ENCODE measurements at regions not wholly inside any gene's neighbourhood (a gene's known extent, or its start where the extent isn't known, plus 50 kb on each side); places are given as distances from the start of the nearest gene placed in this dataset.
"Not testable (repeated sequence)": the region's sequence is repeated elsewhere in the genome, so short reads cannot be mapped to it uniquely, and the experiment has no call there.

DNA sequence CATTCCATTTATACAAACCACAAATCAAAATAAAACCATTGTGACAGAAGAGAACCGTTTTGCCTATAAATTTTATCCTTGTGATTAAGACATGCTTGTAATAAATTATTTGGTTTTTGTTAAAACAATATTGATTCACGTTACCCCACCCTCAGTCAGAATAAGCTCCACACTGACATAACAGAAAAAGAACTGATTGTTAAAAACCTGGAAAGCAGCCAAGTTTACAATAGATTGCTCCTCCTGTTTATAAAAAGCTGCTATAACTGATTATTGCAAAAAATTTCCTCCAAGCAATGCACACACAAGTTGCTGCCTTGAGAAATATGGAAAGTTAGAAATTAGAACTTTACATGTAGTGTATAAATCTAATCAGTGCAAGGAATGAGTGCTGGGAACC lies 263.5 kb downstream of the SETD4 start:
- TF ChIP-seq ZNF274 (IDR thresholded peaks at IDR 0.05; ENCODE audit: low read depth, low read length): no peak
- no peak overlapping the region for H3K4me3 ChIP-seq (ENCODE audit: low read length)

DNA sequence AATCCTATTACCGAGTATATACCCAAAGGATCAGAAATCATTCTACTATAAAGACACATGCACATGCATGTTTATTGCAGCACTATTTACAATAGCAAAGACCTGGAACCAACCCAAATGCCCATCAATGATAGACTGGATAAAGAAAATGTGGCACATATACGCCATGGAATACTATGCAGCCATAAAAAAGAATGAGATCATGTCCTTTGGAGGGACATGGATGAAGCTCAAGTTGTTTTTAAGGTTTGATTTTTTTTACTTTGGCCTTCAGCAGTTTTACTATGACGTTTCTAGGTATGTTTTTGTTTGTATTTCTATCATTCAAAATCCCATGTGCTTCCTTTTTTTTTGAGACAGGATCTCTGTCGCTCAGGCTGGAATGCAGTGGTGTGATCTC lies 265.8 kb downstream of the SETD4 start:
- not testable (repeated sequence) for H3K4me3 ChIP-seq (ENCODE audit: low read length)

DNA sequence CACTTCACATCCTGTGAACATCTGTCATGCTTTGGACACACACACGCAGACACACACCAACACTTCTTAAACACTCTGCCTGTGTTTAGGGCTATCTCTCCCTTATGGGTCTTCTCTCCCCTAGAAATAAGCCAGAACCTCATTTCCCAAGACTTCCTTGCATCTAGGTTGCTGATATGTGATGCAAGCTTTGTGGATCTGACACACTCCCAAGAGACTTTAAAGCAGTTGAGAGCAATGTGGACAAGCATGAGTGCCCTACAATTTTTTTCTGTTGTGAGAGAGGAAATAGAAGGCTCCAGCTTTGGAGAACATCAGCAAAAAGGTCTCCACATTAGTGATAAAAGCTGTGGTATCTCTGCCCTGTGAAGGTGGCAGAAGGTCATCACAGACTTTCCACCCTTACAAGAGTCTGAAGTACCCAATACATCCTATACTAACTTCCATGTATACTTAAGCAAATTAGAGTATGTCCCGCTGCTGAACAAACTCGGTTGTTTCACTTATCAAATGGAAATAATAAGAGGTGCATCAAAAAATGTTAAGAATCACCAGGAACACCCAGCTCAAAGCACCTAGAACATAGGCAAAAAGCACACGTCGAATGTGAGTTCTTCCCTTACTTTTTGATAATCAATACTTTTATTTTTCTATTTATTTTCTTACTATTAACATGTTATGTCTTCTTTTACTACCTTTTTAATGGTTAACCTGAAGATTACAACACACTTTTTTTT lies 267.6 kb downstream of the SETD4 start:
- TF ChIP-seq ZNF274 (IDR thresholded peaks at IDR 0.05; ENCODE audit: low read depth, low read length): no peak
- H3K4me3 ChIP-seq (ENCODE audit: low read length): no peak overlapping the region

DNA sequence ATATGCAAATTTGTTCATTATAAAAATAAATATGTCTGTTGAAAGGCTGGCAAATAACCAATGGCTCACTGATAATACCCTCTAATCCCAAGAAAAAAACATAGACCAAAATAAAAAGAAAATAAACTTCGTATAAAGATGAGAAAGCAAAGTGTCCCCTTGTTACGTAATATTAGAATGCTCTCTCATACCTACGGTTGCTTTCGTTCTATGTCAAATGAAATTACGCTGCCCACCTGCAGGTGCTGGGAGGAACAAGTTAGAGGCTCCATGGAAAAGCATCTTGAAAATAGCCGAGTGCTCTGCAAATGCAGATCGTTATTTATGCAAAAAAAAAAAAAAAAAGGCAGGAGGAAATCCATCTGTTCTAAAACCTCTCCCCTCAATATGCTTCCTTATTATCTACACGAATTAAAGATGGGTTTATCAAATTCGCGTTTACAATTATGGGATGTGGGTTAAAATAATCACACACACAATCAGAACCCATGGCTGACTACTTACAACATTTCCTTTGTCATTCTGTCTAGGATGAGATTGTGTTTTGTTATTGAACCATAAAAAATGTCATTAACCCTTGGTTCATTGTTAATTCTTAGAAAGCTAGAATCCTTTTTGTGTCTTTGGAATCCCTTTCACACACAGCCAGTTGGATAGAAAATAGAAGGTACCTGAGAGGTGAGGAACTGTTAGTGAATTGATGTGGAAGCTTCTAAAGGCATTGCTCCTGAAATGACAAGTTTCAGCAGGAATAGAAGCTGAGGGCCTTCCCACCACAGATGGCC lies 268.6 kb downstream of the SETD4 start:
- TF ChIP-seq ZNF274 (IDR thresholded peaks at IDR 0.05; ENCODE audit: low read depth, low read length): no peak
- H3K4me3 ChIP-seq (ENCODE audit: low read length): no peak overlapping the region

DNA sequence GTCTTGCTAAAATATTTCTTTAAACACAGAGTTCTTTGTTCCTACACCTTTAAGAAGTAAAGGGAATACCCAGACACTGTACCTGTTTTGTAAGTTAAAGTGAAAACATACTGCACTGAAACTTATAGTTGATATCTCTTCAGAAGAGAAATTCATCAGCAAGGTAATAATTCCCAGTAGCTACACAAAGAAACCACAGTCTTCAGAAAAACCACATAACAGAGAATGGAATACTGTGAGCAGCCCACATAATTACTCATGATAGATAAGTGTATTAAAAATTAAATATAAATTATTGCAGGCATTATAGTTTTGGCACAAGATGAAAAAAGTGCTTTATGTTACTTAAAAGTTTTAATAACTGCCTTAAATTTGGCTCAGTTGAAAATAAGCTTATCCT lies 276.6 kb downstream of the SETD4 start:
- no peak overlapping the region for H3K4me3 ChIP-seq (ENCODE audit: low read length)
- TF ChIP-seq ZNF274 (IDR thresholded peaks at IDR 0.05; ENCODE audit: low read depth, low read length): no peak

DNA sequence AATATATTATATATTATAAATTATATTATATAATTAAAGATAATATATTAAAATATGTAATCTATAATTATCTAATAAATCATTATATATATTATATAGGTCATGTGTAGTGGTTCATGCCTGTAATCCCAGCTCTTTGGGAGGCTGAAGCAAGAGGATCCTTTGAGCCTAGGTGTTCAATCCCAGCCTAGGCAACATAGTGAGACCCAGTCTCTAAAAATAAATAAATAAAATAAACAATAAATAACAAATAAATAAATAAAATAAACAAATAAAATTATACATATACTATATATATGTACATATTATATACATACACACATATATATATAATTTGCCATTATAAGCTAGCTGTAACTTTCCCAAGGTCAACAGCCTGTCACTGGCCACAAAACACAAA lies 277.7 kb downstream of the SETD4 start:
- no peak for TF ChIP-seq ZNF274 (IDR thresholded peaks at IDR 0.05; ENCODE audit: low read depth, low read length)

DNA sequence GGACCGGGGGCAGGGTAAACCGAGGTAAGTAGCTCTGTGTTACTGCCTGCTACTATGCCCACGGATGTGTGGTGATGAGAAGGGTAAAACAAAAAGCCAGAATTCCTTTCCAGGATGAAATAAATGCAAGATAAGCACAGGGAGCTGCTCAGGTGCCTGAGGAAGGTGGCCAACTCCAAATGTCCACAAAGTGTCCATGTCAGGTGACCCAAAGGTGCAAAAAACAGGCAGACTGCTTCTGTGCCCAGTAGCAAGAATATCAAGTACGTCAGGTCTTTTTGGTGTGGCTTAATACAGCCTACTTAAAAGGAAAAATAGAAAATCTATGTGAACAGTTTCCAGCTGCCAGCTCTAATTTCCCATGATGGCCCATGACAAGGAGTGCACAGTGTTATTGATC lies 279.3 kb downstream of the SETD4 start:
- H3K4me3 ChIP-seq (ENCODE audit: low read length): no peak overlapping the region
- no peak for TF ChIP-seq ZNF274 (IDR thresholded peaks at IDR 0.05; ENCODE audit: low read depth, low read length)

More for the DNA sequence above, 277.7 kb downstream of the SETD4 start:
- H3K4me3 ChIP-seq (ENCODE audit: low read length): no peak overlapping the region

DNA sequence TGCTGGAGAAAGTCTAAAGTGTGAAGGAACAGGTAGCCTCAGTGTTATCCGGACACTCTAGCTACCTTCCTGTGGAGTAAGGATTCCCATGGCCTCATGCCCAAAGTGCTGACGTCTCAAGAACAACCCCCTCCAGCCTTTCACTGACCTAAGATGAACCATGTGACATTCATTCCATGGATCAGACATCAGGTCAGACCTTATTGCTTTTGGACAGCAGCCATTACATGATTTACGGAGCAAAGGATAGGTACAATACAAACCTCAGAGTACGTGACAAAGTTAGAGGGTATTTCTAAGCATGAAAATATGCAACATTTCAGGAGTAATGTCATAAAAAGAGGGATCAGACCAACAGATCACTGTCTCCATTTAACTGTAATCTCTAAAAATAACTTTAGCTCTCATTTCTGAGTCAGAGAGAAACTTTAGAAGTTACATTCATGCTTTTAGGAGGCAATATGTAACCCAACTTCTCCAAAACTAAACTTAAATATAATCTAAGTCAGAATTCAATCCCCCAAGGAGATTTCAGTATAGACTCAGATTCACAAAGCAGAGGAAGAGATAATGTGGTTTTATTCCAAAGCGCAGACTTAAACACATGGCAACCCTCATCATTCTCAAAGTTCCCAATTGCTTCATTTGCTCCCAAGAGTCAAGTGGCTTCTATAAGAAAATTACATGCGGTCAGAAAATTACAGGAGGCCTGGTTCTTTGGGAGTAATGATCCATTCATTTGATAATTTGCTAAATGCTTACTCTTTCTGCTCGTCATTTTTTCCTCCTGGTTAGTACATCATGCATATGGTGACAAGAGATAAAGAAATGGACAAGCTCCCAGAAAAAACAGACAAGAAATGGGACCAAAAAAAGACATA lies 280.4 kb downstream of the SETD4 start:
- no peak for TF ChIP-seq ZNF274 (IDR thresholded peaks at IDR 0.05; ENCODE audit: low read depth, low read length)
- H3K4me3 ChIP-seq (ENCODE audit: low read length): no peak overlapping the region

DNA sequence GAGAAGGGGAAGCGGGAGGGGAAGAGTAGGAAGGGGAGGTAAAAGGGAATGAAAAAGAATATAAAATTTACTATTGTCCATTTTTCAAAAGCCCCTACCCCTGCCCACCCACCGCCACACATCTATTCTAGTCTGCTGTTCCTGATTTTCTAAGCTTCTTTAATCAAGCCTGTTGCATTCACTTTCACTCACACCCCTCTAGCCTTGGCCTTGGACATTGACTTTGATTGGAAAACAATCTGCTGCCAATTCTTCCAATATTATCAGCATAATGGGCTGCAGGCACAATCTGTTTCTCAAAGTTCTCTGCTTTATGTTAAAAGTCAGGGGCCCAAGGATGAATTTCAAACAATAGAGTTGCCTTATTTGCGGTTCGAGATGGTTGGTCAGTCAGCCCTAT lies 281.2 kb downstream of the SETD4 start:
- H3K4me3 ChIP-seq (ENCODE audit: low read length): no peak overlapping the region
- TF ChIP-seq ZNF274 (IDR thresholded peaks at IDR 0.05; ENCODE audit: low read depth, low read length): no peak

DNA sequence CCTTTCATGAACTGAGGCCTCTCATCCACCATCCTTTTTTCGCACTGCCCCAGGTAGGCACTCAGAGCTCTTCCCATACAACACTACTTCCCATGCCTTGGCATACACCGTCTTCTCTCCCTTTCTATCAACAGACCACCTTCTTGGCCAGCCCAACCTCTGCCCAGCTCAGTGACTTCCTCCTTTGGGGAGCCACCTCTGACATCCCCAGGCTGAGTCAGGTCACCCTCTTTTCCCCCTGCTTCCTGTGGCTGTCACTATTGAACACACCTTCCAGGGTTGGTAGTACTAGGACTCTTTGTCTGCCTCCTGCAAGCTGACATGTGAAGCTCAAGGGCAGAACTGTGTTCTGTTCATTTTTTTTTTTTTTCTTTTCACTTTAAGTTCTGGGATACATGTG lies 283.2 kb downstream of the SETD4 start:
- no peak overlapping the region for H3K4me3 ChIP-seq (ENCODE audit: low read length)
- no peak for TF ChIP-seq ZNF274 (IDR thresholded peaks at IDR 0.05; ENCODE audit: low read depth, low read length)

DNA sequence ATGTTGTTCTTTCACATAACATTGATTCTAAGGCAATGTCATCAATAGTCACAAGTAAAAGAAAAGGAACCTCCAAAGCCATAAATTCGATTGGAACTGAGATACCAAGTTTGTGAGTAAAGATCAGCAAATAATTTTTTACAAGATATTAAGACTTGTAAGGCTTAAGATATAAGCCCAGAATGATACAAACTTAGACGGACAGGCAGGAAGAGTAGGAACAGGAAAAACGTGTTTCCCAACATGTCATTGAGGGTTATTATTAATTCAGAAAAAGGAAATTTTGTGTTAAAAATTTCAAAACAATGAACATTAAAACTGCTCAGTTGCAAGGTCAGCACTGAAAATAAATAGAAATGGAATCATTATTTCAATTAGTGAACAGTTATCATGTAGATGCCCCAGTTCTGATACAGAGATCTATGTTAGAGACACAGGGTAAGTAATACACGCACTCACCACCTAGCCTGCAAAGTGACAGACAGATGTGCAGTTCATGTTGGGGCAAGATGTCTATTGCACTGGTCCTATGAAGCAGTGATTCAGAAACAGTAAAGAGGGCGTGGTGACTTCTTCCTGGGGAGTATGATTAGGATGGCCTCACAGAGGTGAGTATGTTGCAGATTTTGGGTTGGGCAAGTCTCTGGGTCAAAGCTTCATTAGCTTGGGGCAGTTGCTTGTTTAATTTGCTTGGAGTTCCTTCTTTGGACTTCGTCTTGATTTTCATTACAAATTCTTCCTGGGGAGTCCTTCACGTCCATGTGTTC lies 284.4 kb downstream of the SETD4 start:
- no peak for TF ChIP-seq ZNF274 (IDR thresholded peaks at IDR 0.05; ENCODE audit: low read depth, low read length)
- no peak overlapping the region for H3K4me3 ChIP-seq (ENCODE audit: low read length)

DNA sequence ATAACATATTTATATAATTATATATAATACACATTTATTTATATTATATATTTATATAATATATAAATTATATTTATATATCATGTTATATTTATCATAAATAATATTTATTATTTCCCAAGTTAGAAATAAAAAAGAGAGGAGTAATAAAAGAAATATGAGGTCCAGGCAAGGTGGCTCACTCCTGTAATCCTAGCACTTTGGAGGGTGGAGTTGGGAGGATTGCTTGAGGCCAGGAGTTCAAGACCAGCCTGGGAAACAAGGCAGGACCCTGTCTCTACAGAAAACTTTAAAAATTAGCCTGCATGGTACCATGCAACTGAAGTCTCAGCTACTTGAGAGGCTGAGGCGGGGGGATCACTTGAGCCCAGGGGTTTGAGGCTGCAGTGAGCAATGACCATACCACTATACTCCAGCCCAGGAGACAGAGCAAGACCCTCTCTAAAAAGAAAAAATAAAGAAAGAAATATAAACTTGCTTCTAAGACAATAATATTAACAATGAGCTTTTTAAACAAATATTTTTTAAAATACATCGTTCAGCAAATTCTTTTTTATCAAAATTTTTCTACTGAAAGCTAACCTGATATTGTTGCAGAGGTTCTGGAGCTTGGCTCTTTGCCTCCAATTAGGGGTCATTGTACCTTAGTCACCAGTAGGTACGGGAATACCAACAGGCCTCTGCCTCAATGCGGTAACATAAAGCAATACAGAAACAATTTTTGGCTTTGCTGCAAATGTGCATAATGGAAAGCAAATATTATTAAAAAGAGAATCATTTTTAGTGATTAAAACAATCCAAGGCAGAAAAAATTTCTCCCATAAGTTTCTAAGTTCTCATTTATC lies 290.0 kb downstream of the SETD4 start:
- no peak for TF ChIP-seq ZNF274 (IDR thresholded peaks at IDR 0.05; ENCODE audit: low read depth, low read length)
- H3K4me3 ChIP-seq (ENCODE audit: low read length): no peak overlapping the region

DNA sequence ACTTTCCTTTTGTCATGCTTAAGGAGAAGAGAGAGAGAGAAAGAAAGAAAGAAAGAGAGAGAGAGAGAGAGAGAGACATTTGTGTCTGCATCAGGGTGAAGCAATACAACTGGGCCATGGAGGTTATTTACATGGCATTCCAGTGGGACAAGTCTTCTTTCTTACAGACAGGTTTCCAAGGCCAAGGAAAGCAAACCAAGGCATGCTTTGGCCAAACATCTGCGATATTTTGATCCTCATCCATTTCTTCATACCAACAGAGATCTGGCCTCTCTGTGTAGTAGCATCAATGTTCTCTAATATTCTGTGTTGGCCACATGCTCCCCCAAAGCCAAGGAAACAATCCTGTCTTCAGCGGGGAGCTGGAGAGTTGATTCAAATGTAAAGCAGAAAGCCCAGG lies 292.1 kb downstream of the SETD4 start:
- H3K4me3 ChIP-seq (ENCODE audit: low read length): no peak overlapping the region
- no peak for TF ChIP-seq ZNF274 (IDR thresholded peaks at IDR 0.05; ENCODE audit: low read depth, low read length)

All from GM08714 (cell line).